ENCODE measurements at regions not wholly inside any gene's neighbourhood (a gene's known extent, or its start where the extent isn't known, plus 50 kb on each side); places are given as distances from the start of the nearest gene placed in this dataset.

DNA sequence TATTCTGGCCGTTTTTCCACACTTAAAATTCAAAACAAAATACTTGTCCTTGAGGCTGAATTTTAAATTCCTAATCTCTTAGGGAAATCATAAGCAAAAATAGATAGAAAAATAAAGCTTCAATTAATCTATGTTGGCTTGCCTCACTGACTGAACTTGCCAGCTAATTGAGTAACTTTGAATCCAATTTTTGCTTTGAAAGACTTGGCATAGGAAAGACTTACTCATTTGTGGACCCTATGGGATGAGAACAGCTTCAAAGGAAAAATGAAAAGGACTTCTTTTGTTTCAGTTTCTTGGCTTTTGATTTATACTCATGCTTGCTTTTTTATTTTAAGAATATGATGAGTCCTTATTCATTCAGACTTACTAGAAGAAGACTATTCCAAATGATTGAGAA is 370.7 kb upstream of the RARB start:
- Histone ChIP-seq H3K36me3 (ENCODE audit: low read depth) (no peaks in the 10 kb centered on the region), H3K9me3 (ENCODE audit: insufficient read depth, low read depth) (no peaks in the 10 kb centered on the region), H4K20me1 (ENCODE audit: insufficient read depth) (no peaks in the 10 kb centered on the region), H3K4me2 (no peak overlapping the region), H3K27me3 (ENCODE audit: insufficient read depth, low read depth) (no peaks in the 10 kb centered on the region), H3K9me2 (ENCODE audit: insufficient read depth) (no peaks in the 10 kb centered on the region; the same call in 1 of the 2 replicates), H3F3A (ENCODE audit: insufficient read depth, low read depth) (no peaks in the 10 kb centered on the region), H3K4me1 (replicated peaks; ENCODE audit: insufficient read depth) (no peaks in the 10 kb centered on the region), H3K27ac (no peak overlapping the region), H2AFZ (no peak overlapping the region), H3K4me3 (no peak overlapping the region), H3K79me2 (ENCODE audit: low read depth) (no peaks in the 10 kb centered on the region)
- CTCF ChIA-PET, result no interaction called here
- BruUV-seq (replicated peaks), result no TSS peak
- POLR2A ChIA-PET (ENCODE audit: unreplicated experiment), result no interaction called here
- TF ChIP-seq, protein P1, sequence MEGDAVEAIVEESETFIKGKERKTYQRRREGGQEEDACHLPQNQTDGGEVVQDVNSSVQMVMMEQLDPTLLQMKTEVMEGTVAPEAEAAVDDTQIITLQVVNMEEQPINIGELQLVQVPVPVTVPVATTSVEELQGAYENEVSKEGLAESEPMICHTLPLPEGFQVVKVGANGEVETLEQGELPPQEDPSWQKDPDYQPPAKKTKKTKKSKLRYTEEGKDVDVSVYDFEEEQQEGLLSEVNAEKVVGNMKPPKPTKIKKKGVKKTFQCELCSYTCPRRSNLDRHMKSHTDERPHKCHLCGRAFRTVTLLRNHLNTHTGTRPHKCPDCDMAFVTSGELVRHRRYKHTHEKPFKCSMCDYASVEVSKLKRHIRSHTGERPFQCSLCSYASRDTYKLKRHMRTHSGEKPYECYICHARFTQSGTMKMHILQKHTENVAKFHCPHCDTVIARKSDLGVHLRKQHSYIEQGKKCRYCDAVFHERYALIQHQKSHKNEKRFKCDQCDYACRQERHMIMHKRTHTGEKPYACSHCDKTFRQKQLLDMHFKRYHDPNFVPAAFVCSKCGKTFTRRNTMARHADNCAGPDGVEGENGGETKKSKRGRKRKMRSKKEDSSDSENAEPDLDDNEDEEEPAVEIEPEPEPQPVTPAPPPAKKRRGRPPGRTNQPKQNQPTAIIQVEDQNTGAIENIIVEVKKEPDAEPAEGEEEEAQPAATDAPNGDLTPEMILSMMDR (conservative IDR thresholded peaks at IDR 0.05), result no peak
- no peak for TF ChIP-seq EZH2 (IDR thresholded peaks at IDR 0.05; ENCODE audit: low read depth)
- no peak for DNase-seq
- intact Hi-C loops (cut with micrococcal nuclease; ENCODE audit: unreplicated experiment), result no loop called here

DNA sequence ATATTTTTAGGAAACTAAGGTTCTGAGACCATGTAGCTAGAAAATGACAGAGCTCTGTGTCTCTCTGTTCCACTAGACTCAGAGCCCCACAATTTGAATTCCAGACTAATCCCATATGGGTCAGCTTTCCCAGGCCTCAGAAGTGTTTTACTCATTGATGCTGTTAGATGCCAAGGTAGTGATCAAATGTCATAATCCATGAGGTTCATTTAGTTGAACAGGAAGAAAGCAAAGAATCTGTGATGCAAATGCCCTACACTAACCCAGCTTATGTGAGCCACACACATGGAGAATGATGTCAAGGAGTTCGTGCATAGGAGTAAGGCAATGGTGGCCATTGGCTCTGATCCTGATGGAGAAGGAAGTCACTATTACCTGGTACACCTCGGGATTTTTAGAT is 363.4 kb upstream of the RARB start:
- Histone ChIP-seq H3K79me2 (ENCODE audit: low read depth) (no peaks in the 10 kb centered on the region), H3K27me3 (ENCODE audit: insufficient read depth, low read depth) (no peaks in the 10 kb centered on the region), H3K9me2 (ENCODE audit: insufficient read depth) (no peaks in the 10 kb centered on the region; the same call in 1 of the 2 replicates), H3K36me3 (ENCODE audit: low read depth) (no peaks in the 10 kb centered on the region), H4K20me1 (ENCODE audit: insufficient read depth) (no peaks in the 10 kb centered on the region), H3K27ac (no peak overlapping the region), H3K4me1 (replicated peaks; ENCODE audit: insufficient read depth) (no peaks in the 10 kb centered on the region), H3K9me3 (ENCODE audit: insufficient read depth, low read depth) (no peaks in the 10 kb centered on the region), H3F3A (ENCODE audit: insufficient read depth, low read depth) (no peaks in the 10 kb centered on the region), H2AFZ (no peak overlapping the region), H3K4me3 (no peak overlapping the region), H3K4me2 (no peak overlapping the region)
- POLR2A ChIA-PET (ENCODE audit: unreplicated experiment), result no interaction called here
- no peak for DNase-seq
- CTCF ChIA-PET, result no interaction called here
- no TSS peak for BruUV-seq (replicated peaks)
- intact Hi-C loops (cut with micrococcal nuclease; ENCODE audit: unreplicated experiment), result no loop called here
- TF ChIP-seq, protein P1 (conservative IDR thresholded peaks at IDR 0.05), result no peak
- no peak for TF ChIP-seq EZH2 (IDR thresholded peaks at IDR 0.05; ENCODE audit: low read depth)

DNA sequence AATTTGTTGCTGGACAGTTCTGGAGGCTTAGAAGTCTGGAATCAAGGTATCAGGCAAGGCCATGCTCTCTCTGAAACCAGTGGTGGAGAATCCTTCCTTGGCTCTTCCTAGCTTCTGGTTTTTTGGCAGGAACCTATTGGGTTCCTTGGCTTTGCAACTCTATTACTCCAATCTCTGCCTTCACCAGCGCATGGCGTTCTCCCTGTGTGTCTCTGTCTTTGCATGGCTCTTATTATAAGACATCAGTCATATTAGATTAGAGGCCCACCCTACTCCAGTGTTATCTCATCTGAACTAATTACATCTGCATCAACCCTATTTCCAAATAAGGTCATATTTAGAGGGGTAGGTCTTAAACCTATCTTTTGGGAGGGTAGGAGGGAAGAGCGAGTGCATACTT is 358.1 kb upstream of the RARB start:
- no TSS peak for BruUV-seq (replicated peaks)

More for the DNA sequence above, 358.1 kb upstream of the RARB start:
- H4K20me1 ChIP-seq (ENCODE audit: insufficient read depth), result no peaks in the 10 kb centered on the region
- intact Hi-C loops (cut with micrococcal nuclease; ENCODE audit: unreplicated experiment), result no loop called here
- H3K9me2 ChIP-seq (ENCODE audit: insufficient read depth), result no peaks in the 10 kb centered on the region; the same call in 1 of the 2 replicates
- H3K79me2 ChIP-seq (ENCODE audit: low read depth), result no peaks in the 10 kb centered on the region
- H3K4me3 ChIP-seq, result no peak overlapping the region
- H3K4me2 ChIP-seq, result no peak overlapping the region
- no peak for TF ChIP-seq EZH2 (IDR thresholded peaks at IDR 0.05; ENCODE audit: low read depth)
- TF ChIP-seq, protein P1 (conservative IDR thresholded peaks at IDR 0.05), result no peak
- H3K4me1 ChIP-seq (replicated peaks; ENCODE audit: insufficient read depth), result no peaks in the 10 kb centered on the region
- no peaks in the 10 kb centered on the region for H3K36me3 ChIP-seq (ENCODE audit: low read depth)
- ChIA-PET POLR2A (ENCODE audit: unreplicated experiment) (no interaction called here), CTCF (no interaction called here)
- no peaks in the 10 kb centered on the region for H3F3A ChIP-seq (ENCODE audit: insufficient read depth, low read depth)
- no peaks in the 10 kb centered on the region for H3K27me3 ChIP-seq (ENCODE audit: insufficient read depth, low read depth)
- no peak overlapping the region for H3K27ac ChIP-seq
- H2AFZ ChIP-seq, result no peak overlapping the region
- no peak for DNase-seq
- no peaks in the 10 kb centered on the region for H3K9me3 ChIP-seq (ENCODE audit: insufficient read depth, low read depth)

Measured in PC-9 (cell line).